ENCODE measurements at regions not wholly inside any gene's neighbourhood (a gene's known extent, or its start where the extent isn't known, plus 50 kb on each side); places are given as distances from the start of the nearest gene placed in this dataset.
A peak's percentile ranks its signal among the peaks of the same experiment; 100 is the strongest.

- no peak for TF ChIP-seq HINFP (CRISPR knock-in tag; IDR thresholded peaks at IDR 0.05; ENCODE audit: low read depth)
Measured at GRCh38 chr18:7512990-7513389, 54.1 kb upstream of the PTPRM start (continued).

- POLR2A ChIA-PET = no interaction called here
- in situ Hi-C loops (cut with HindIII; ENCODE audit: extremely low pct_ligation_motif_present, low pct_unique_long_range_greater_than_20kb) = no loop called here
- FAIRE-seq (no peak), ATAC-seq (no peak), DNase-seq (ENCODE audit: low spot score) (no peak)
- 34% methylated on average over 11 of the region's 11 CpGs for WGBS (ENCODE audit: low lambda C conversion rate)
- Histone ChIP-seq H3K9me3 (ENCODE audit: low read length) (no peaks in the 10 kb centered on the region), H4K20me1 (ENCODE audit: insufficient read depth, low read length) (no peaks in the 10 kb centered on the region), H2AFZ (ENCODE audit: low read length) (no peak overlapping the region), H3K27me3 (ENCODE audit: control insufficient read depth in 1 of 2, insufficient read depth in 2 of 2, low read length in 2 of 2) (peaks cover 1 to 8% of the 10 kb centered on the region in 2 experiments; a peak in 1 of 5 replicates), H3K9ac (ENCODE audit: insufficient read depth, low read depth, low read length) (no peak overlapping the region), H3K4me3 (replicated peaks in 1 of 3; ENCODE audit: insufficient read depth in 1 of 3, low read depth in 2 of 3, low read length in 3 of 3) (no peak overlapping the region), H3K4me2 (ENCODE audit: low read depth, low read length) (no peak overlapping the region), H3K27ac (ENCODE audit: extremely low read length, insufficient read depth, low read length) (no peak overlapping the region), H3K79me2 (ENCODE audit: insufficient read depth, low read length) (no peaks in the 10 kb centered on the region), H3K4me1 (ENCODE audit: insufficient read depth, low read length) (no peaks in the 10 kb centered on the region), H3K36me3 (replicated peaks in 1 of 2; ENCODE audit: control insufficient read depth in 1 of 2, insufficient read depth in 2 of 2, low read length in 2 of 2) (no peaks in the 10 kb centered on the region)
- no TSS peak for BruUV-seq (replicated peaks)
- CTCF ChIA-PET (ENCODE audit: low intra/inter-chr PET ratio, low total read pairs) = no interaction called here
- intact Hi-C loops (cut with micrococcal nuclease; ENCODE audit: unreplicated experiment) = no loop called here
- no peak for TF ChIP-seq CREB3 (CRISPR knock-in tag; IDR thresholded peaks at IDR 0.05)
- no peak for TF ChIP-seq HMGXB4 (CRISPR knock-in tag; IDR thresholded peaks at IDR 0.05; ENCODE audit: borderline replicate concordance in 1 of 2, low read depth in 1 of 2)
- TF ChIP-seq ONECUT2 (CRISPR knock-in tag; IDR thresholded peaks at IDR 0.05) = no peak
- no peak for TF ChIP-seq HNRNPH1 (optimal IDR thresholded peaks at IDR 0.05; ENCODE audit: low read depth, low read length)
- TF ChIP-seq ZNF761 (CRISPR knock-in tag; conservative IDR thresholded peaks at IDR 0.05) = no peak
- TF ChIP-seq HNRNPK (IDR thresholded peaks at IDR 0.05; ENCODE audit: low read depth, low read length, poor library complexity, severe bottlenecking) = peak; percentile 28
- TF ChIP-seq MLXIP (CRISPR knock-in tag; IDR thresholded peaks at IDR 0.05; ENCODE audit: borderline replicate concordance) = no peak
- TF ChIP-seq WIZ (CRISPR knock-in tag; IDR thresholded peaks at IDR 0.05) = no peak
- TF ChIP-seq SRF (IDR thresholded peaks at IDR 0.05; ENCODE audit: low read depth, low read length) = peak; percentile 30; the same call in 1 of the 2 replicates
- no peak for TF ChIP-seq ATF4 (CRISPR knock-in tag; IDR thresholded peaks at IDR 0.05)
- TF ChIP-seq ZMAT5 (CRISPR knock-in tag; IDR thresholded peaks at IDR 0.05; ENCODE audit: borderline replicate concordance, low read depth) = no peak
- TF ChIP-seq ZNF780A (CRISPR knock-in tag; IDR thresholded peaks at IDR 0.05) = no peak
Measured at GRCh38 chr18:7514796-7515440, 52.2 kb upstream of the PTPRM start.
